ENCODE measurements at regions not wholly inside any gene's neighbourhood (a gene's known extent, or its start where the extent isn't known, plus 50 kb on each side); places are given as distances from the start of the nearest gene placed in this dataset.
"Not testable (repeated sequence)": the region's sequence is repeated elsewhere in the genome, so short reads cannot be mapped to it uniquely, and the experiment has no call there.

GRCh38 chr13:90893199-90893598, 454.3 kb upstream of the MIR17HG start:
- DNase-seq (ENCODE audit: low spot score); in situ Hi-C loops (cut with HindIII; ENCODE audit: low sequenced_read_pairs): not testable (repeated sequence)

GRCh38 chr13:90896002-90896401, 451.5 kb upstream of the MIR17HG start:
- no peak for DNase-seq (ENCODE audit: low spot score)
- in situ Hi-C loops (cut with HindIII; ENCODE audit: low sequenced_read_pairs) = no loop called here

GRCh38 chr13:90898811-90899210, 448.7 kb upstream of the MIR17HG start:
- DNase-seq (ENCODE audit: low spot score) = no peak
- in situ Hi-C loops (cut with HindIII; ENCODE audit: low sequenced_read_pairs) = no loop called here

DNA sequence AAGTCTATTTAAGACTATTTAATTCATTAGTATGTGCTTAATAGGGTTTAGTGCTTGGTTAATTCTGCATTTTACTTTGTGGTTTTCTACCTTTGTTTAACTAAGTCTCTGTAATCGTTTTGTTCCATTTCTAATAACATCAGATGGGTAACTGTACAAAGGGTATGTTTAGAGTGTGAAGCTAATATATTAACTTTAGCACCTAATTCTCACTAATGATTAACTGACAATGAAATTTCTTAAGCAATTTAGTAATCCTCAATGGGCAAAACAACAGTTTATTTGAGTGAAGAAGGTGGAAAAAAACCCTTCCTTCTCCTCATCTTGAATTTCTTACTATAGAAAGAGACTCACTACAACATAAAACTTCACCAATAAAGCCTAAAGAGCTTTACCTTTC, 448.1 kb upstream of the MIR17HG start:
- in situ Hi-C loops (cut with HindIII; ENCODE audit: low sequenced_read_pairs) = no loop called here
- no peak for DNase-seq (ENCODE audit: low spot score)

- no peak for DNase-seq (ENCODE audit: low spot score)
- in situ Hi-C loops (cut with HindIII; ENCODE audit: low sequenced_read_pairs) = no loop called here
Observed at GRCh38 chr13:90902255-90902654, 445.2 kb upstream of the MIR17HG start.

DNA sequence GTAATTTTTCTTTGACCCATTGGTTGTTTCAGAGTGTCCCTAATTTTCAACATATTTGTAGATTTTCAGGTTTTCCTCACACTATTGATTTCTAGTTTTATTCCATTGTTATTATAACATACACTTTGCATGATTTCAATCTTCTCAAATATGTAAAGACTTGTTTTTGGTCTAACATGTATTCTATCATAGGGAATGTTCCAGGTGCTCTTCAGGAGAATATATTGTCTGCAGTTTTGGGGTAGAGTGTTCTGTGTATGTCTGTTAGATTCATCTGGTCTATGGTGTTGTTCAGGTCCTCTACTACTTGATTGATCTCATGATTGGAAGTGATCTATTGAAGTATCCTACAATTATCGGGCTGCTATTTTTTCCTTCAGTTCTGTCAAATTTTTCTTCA, 440.9 kb upstream of the MIR17HG start:
- in situ Hi-C loops (cut with HindIII; ENCODE audit: low sequenced_read_pairs) = no loop called here
- DNase-seq (ENCODE audit: low spot score) = no peak

DNA sequence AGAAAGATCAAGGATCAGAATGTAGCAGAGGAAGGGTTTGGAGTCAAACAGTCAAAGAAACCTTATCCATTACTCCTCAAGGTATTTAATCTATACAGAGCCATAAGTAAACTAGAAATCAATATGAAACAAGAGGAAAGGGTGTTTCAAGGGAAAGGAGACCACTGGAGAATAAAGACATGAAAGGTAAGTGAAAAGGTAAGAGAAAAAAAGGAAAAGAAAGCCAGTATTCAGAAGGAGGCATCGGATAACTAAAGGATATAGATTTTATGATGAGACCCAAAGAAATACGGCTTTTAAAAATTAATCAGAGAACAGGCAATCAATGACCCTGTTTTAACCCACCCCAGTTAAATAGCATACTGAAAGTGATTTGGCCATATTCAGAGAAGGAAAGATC, 438.7 kb upstream of the MIR17HG start:
- in situ Hi-C loops (cut with HindIII; ENCODE audit: low sequenced_read_pairs) = no loop called here

GRCh38 chr13:90910018-90910639, 437.4 kb upstream of the MIR17HG start:
- DNase-seq (ENCODE audit: low spot score) = no peak
- in situ Hi-C loops (cut with HindIII; ENCODE audit: low sequenced_read_pairs) = no loop called here

More for the DNA sequence above, 438.7 kb upstream of the MIR17HG start:
- DNase-seq (ENCODE audit: low spot score) = no peak

DNA sequence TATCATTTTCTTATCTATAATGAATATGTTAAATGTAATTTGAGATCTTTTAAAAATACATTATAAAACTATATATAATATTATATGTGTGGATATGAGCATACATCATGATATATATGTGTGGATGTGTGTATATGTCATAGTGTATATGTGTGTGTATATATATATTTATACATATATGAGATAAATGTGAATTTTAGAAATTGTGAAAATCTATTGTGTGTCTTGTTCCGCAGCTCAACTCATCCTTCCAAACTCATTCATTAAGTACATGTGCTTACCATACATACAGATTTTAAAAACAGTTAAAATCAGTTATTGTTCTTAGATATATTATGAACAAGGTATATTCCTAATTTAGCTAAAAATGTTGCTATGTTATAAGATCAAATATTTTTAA, 435.2 kb upstream of the MIR17HG start:
- DNase-seq (ENCODE audit: low spot score) = no peak
- in situ Hi-C loops (cut with HindIII; ENCODE audit: low sequenced_read_pairs) = no loop called here

DNA sequence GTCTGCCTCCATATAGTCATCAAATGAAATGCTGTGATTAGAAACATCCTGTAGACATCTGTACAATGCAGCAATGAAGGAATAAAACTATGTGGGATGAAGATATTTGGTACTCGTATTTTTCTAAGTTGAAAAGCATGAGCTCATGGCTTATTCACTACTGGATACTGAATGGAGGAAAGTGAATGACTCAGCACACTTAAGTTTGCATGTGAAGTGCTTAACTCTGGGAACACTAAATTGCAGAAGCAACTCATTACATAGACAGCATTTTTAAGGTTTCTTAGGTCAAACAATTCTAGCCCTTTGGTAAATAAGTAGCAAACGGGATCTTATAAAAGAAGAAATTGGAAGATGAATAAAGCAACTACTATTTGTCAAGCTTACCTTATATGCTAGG, 429.0 kb upstream of the MIR17HG start:
- in situ Hi-C loops (cut with HindIII; ENCODE audit: low sequenced_read_pairs) = no loop called here
- DNase-seq (ENCODE audit: low spot score) = no peak

GRCh38 chr13:90919153-90919552, 428.3 kb upstream of the MIR17HG start:
- in situ Hi-C loops (cut with HindIII; ENCODE audit: low sequenced_read_pairs) = no loop called here
- no peak for DNase-seq (ENCODE audit: low spot score)

DNA sequence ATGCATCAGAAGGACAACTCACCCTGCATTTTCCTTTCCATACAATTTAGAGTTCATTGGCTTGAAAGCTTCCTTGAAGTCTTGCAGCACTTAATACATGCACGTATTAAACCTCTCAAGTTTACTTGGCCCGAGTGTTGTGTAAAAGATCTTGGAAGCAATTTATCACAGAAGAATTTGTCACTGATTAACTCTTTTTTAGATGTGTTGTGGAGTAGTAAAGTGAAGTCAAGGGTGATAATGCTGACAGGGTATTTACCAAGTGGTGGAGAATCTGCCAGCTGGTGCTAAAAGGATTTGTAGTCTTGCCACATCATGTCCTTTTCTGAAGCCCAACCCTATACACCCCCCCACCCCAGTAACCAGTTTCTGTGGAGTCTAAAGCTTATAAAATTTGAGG, 421.0 kb upstream of the MIR17HG start:
- DNase-seq (ENCODE audit: low spot score) = no peak
- in situ Hi-C loops (cut with HindIII; ENCODE audit: low sequenced_read_pairs) = no loop called here

GRCh38 chr13:90928109-90928508, 419.4 kb upstream of the MIR17HG start:
- DNase-seq (ENCODE audit: low spot score) = no peak
- in situ Hi-C loops (cut with HindIII; ENCODE audit: low sequenced_read_pairs) = no loop called here

GRCh38 chr13:90933097-90933826, 414.2 kb upstream of the MIR17HG start:
- no peak for DNase-seq (ENCODE audit: low spot score)
- in situ Hi-C loops (cut with HindIII; ENCODE audit: low sequenced_read_pairs) = no loop called here

GRCh38 chr13:90934741-90935140, 412.7 kb upstream of the MIR17HG start:
- no peak for DNase-seq (ENCODE audit: low spot score)
- in situ Hi-C loops (cut with HindIII; ENCODE audit: low sequenced_read_pairs) = no loop called here

GRCh38 chr13:90938848-90939247, 408.6 kb upstream of the MIR17HG start:
- DNase-seq (ENCODE audit: low spot score) = no peak
- in situ Hi-C loops (cut with HindIII; ENCODE audit: low sequenced_read_pairs) = no loop called here

DNA sequence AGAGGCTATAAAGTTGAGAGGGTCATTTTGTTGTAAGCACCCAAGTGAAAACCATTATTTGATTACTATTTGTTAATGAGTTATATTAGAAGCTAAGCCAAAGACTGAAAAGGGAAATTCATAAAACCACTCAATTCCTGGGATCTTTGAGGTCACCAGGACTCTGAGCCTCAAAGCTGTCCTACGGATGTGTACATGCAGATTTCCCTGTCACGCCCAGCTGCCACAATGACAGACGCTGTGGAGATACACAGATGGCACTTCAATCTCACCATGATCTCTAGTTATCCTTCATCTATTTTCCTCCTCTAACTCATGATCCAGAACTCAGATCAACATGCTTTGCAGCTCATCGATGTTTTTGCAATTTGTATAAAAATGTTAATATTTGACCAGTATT, 403.5 kb upstream of the MIR17HG start:
- DNase-seq (ENCODE audit: low spot score) = no peak
- in situ Hi-C loops (cut with HindIII; ENCODE audit: low sequenced_read_pairs) = no loop called here

DNA sequence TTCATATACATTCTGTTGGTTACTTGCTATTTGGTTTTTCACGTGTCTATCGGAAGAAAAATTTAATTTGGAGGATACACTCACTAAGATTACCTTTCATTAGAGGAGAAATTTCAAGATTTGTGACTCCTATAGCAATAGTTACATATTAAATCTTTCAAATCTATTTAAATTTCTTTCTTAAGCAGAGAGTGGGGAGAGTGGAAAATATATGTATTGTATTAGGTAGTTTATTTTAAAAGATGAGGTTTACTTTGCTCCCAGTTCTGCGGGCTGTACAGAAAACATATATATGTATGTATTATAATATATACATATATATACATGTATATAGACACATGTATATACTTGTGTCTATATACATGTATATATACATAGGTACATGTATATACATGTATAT, 402.3 kb upstream of the MIR17HG start:
- in situ Hi-C loops (cut with HindIII; ENCODE audit: low sequenced_read_pairs); DNase-seq (ENCODE audit: low spot score): not testable (repeated sequence)

GRCh38 chr13:90946125-90946524, 401.4 kb upstream of the MIR17HG start:
- in situ Hi-C loops (cut with HindIII; ENCODE audit: low sequenced_read_pairs); DNase-seq (ENCODE audit: low spot score): not testable (repeated sequence)

- DNase-seq (ENCODE audit: low spot score) = no peak
- in situ Hi-C loops (cut with HindIII; ENCODE audit: low sequenced_read_pairs) = no loop called here
Observed at GRCh38 chr13:90947976-90948375, 399.5 kb upstream of the MIR17HG start.

DNA sequence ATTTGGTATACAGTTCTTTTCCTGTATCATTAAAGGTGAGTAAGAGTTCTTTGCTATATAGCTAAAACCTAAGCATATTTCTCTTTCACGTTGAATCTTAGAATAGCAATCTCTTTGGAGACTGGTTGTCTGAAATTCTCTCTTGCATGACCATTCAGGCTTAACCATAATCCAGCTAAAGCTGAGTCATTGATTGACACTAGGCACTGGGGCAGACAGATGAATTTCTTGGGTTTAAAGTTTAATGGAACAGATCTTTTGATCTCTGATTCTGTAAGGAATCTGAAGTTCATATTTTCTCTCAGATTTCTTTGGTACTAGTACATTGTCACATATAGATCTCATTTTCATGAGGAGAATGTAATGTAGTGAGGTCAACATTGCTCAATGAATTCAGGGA, 397.3 kb upstream of the MIR17HG start:
- in situ Hi-C loops (cut with HindIII; ENCODE audit: low sequenced_read_pairs) = no loop called here
- DNase-seq (ENCODE audit: low spot score) = no peak
